PC-3 (cell line): ENCODE measurements at regions not wholly inside any gene's neighbourhood (a gene's known extent, or its start where the extent isn't known, plus 50 kb on each side); places are given as distances from the start of the nearest gene placed in this dataset.

ENCODE experiments used
- CTCF ChIP-seq: fragments of 300-600 bp; sonication (generic); conservative IDR thresholded peaks from 2 replicates; pipeline ENCODE4 v1.5.1; 2017; ENCODE audit warnings: antibody characterized with exemption, low read depth, mild to moderate bottlenecking, low read length
- EZH2 ChIP-seq: fragments of 300-600 bp; sonication (generic); IDR thresholded peaks from one replicate; pipeline ENCODE4 v1.6.1; 2017; ENCODE audit warnings: antibody characterized with exemption, mild to moderate bottlenecking, low read length; ENCODE audit not compliant: unreplicated experiment
- EZH2phosphoT487 ChIP-seq: fragments of 300-600 bp; sonication (generic); IDR thresholded peaks from 2 replicates; pipeline ENCODE4 v1.6.1; 2018; ENCODE audit warnings: mild to moderate bottlenecking, antibody characterized with exemption, low read length, borderline replicate concordance

DNA sequence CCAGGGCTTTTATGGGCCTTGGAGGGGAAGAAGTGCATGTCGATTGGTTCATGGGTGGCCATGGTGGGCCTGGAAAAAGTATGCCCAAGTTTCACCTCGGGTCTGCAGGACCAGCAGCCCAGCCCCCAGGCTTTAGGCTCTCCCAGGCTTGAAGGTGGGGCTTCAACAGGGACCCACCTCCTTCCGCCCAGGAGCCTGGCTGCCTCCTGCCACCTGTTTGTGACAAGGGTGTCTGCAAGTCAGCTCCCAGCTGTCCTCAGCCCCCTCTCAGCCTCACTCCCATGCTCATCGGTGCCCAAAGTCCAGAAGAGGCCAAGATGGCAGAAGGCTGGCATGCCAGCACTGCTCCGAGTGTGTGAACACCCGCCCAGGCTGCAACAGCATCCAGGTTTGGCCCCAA is 1063.2 kb upstream of the ACO1 start:
- no peak for TF ChIP-seq CTCF
- no peak for TF ChIP-seq EZH2
- TF ChIP-seq EZH2phosphoT487: no peak
